ENCODE measurements at regions not wholly inside any gene's neighbourhood (a gene's known extent, or its start where the extent isn't known, plus 50 kb on each side); places are given as distances from the start of the nearest gene placed in this dataset.

DNA sequence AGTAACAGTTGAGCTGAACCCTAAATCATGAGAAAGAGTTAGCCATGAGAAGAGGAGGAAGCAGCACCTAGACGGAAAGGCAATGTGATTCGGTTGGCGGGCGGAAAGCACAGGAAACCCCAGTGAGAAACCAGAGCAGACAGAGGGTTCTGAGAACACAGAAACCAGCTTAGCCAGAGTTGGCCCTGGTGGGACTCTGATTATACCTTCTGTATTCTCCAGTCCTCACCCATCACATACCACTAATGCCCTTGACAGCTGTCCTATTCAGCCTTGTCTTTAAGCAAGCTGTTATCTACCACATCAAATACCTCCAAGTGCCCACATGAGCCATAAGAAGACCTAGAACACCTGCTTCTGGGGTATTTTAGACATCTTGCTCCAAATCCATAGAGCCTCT is 58.9 kb upstream of the LRRC1 start:
- ChIA-PET CTCF (no interaction called here), POLR2A (ENCODE audit: low non-redundant PET) (no interaction called here)
- BruUV-seq (replicated peaks): no TSS peak
- TF ChIP-seq CTCF (conservative IDR thresholded peaks at IDR 0.05; ENCODE audit: low read depth, low read length) (no peak), EZH2 (IDR thresholded peaks at IDR 0.05; ENCODE audit: borderline replicate concordance, low read depth, low read length, poor library complexity, severe bottlenecking) (no peak)
- Histone ChIP-seq H3K4me3 (ENCODE audit: low read depth, low read length, poor library complexity, severe bottlenecking) (no peak overlapping the region), H3K27ac (ENCODE audit: low read depth, low read length, poor library complexity, severe bottlenecking) (no peak overlapping the region), H3K9me3 (ENCODE audit: low read depth, low read length, poor library complexity, severe bottlenecking) (no peaks in the 10 kb centered on the region), H3K27me3 (replicated peaks; ENCODE audit: insufficient read depth, low read depth, low read length, poor library complexity) (no peaks in the 10 kb centered on the region), H3K36me3 (ENCODE audit: insufficient read depth, low read length, poor library complexity, severe bottlenecking) (no peaks in the 10 kb centered on the region), H3K4me1 (ENCODE audit: insufficient read depth, low read length, poor library complexity, severe bottlenecking) (no peaks in the 10 kb centered on the region)
- no peak for DNase-seq (ENCODE audit: low spot score)
- intact Hi-C loops (cut with micrococcal nuclease; ENCODE audit: unreplicated experiment): no loop called here

- Histone ChIP-seq H3K9me3 (ENCODE audit: low read depth, low read length, poor library complexity, severe bottlenecking) (no peaks in the 10 kb centered on the region), H3K27ac (ENCODE audit: low read depth, low read length, poor library complexity, severe bottlenecking) (no peak overlapping the region), H3K36me3 (ENCODE audit: insufficient read depth, low read length, poor library complexity, severe bottlenecking) (no peaks in the 10 kb centered on the region), H3K4me3 (ENCODE audit: low read depth, low read length, poor library complexity, severe bottlenecking) (no peak overlapping the region), H3K27me3 (replicated peaks; ENCODE audit: insufficient read depth, low read depth, low read length, poor library complexity) (no peaks in the 10 kb centered on the region), H3K4me1 (ENCODE audit: insufficient read depth, low read length, poor library complexity, severe bottlenecking) (no peaks in the 10 kb centered on the region)
- DNase-seq (ENCODE audit: low spot score): peak; percentile 64
- POLR2A ChIA-PET (ENCODE audit: low non-redundant PET): no interaction called here
- CTCF ChIA-PET: interaction anchor here (0.5 to 1.6 kb wide), 9 partner anchors 9 to 324 kb away, joined by 3 to 9 read pairs (median 3); no protein-coding TSS in a partner anchor
- BruUV-seq (replicated peaks): no TSS peak
- TF ChIP-seq CTCF (conservative IDR thresholded peaks at IDR 0.05; ENCODE audit: low read depth, low read length) (peak; percentile 80), EZH2 (IDR thresholded peaks at IDR 0.05; ENCODE audit: borderline replicate concordance, low read depth, low read length, poor library complexity, severe bottlenecking) (no peak)
- intact Hi-C loops (cut with micrococcal nuclease; ENCODE audit: unreplicated experiment): no loop called here
These were observed 60.1 kb upstream of the LRRC1 start for GRCh38 chr6:53734473-53735299.

GRCh38 chr6:53731866-53732636 is 62.8 kb upstream of the LRRC1 start:
- no peaks in the 10 kb centered on the region for H3K9me3 ChIP-seq (ENCODE audit: low read depth, low read length, poor library complexity, severe bottlenecking)
- DNase-seq (ENCODE audit: low spot score): no peak
- H3K4me1 ChIP-seq (ENCODE audit: insufficient read depth, low read length, poor library complexity, severe bottlenecking): no peaks in the 10 kb centered on the region
- H3K4me3 ChIP-seq (ENCODE audit: low read depth, low read length, poor library complexity, severe bottlenecking): no peak overlapping the region
- H3K27ac ChIP-seq (ENCODE audit: low read depth, low read length, poor library complexity, severe bottlenecking): no peak overlapping the region
- no peaks in the 10 kb centered on the region for H3K27me3 ChIP-seq (replicated peaks; ENCODE audit: insufficient read depth, low read depth, low read length, poor library complexity)
- intact Hi-C loops (cut with micrococcal nuclease; ENCODE audit: unreplicated experiment): no loop called here
- TF ChIP-seq CTCF (conservative IDR thresholded peaks at IDR 0.05; ENCODE audit: low read depth, low read length): no peak
- TF ChIP-seq EZH2 (IDR thresholded peaks at IDR 0.05; ENCODE audit: borderline replicate concordance, low read depth, low read length, poor library complexity, severe bottlenecking): no peak
- ChIA-PET POLR2A (ENCODE audit: low non-redundant PET) (interaction anchor here (0.7 kb wide), 1 partner anchor 206 kb away, joined by 4 read pairs; no protein-coding TSS in a partner anchor), CTCF (no interaction called here)
- BruUV-seq (replicated peaks): no TSS peak
- no peaks in the 10 kb centered on the region for H3K36me3 ChIP-seq (ENCODE audit: insufficient read depth, low read length, poor library complexity, severe bottlenecking)
